ENCODE measurements at regions not wholly inside any gene's neighbourhood (a gene's known extent, or its start where the extent isn't known, plus 50 kb on each side); places are given as distances from the start of the nearest gene placed in this dataset.

DNA sequence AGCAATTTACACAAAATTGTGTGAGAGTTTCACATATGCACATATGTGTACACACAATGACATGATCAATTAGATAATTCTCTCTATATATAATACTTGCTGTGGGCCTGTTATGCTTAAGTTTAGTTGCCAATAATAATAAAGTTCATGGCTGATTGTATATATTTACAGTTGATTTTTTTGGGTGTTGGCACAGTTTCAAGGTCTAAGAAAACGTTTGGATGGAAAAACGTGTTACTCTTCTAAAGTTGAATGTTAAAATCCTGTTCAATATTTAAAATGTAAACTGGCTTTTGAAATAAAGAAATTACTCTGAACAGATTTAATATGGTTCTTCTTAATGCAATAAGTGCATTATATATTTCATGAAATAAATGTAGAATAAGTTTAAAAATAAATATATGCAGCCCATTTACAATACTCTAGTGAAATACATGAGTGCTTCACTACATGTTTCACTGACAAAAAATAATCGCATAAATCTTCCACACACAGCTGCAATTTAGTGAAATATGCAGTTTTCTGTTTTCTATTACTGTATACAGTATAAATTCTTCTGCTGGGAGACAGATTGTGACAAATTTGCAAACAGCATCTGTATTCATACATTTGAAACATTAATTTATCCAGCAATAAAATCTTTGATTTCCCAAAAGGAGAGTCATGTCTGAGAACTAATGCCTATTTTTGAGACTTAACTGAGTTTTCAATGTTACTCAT, 586.9 kb upstream of the KLHL1 start:
- Histone ChIP-seq H3K27me3 (ENCODE audit: control insufficient read depth, insufficient read depth, low read length) (no peaks in the 10 kb centered on the region), H3K4me3 (ENCODE audit: low read depth, low read length) (no peak overlapping the region), H3K36me3 (ENCODE audit: control insufficient read depth, insufficient read depth, low read length) (no peaks in the 10 kb centered on the region)
- TF ChIP-seq, protein P1, sequence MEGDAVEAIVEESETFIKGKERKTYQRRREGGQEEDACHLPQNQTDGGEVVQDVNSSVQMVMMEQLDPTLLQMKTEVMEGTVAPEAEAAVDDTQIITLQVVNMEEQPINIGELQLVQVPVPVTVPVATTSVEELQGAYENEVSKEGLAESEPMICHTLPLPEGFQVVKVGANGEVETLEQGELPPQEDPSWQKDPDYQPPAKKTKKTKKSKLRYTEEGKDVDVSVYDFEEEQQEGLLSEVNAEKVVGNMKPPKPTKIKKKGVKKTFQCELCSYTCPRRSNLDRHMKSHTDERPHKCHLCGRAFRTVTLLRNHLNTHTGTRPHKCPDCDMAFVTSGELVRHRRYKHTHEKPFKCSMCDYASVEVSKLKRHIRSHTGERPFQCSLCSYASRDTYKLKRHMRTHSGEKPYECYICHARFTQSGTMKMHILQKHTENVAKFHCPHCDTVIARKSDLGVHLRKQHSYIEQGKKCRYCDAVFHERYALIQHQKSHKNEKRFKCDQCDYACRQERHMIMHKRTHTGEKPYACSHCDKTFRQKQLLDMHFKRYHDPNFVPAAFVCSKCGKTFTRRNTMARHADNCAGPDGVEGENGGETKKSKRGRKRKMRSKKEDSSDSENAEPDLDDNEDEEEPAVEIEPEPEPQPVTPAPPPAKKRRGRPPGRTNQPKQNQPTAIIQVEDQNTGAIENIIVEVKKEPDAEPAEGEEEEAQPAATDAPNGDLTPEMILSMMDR (IDR thresholded peaks at IDR 0.05; ENCODE audit: insufficient read depth, low read length, poor library complexity, severe bottlenecking): no peak
- DNase-seq (ENCODE audit: low read depth): no peak

DNA sequence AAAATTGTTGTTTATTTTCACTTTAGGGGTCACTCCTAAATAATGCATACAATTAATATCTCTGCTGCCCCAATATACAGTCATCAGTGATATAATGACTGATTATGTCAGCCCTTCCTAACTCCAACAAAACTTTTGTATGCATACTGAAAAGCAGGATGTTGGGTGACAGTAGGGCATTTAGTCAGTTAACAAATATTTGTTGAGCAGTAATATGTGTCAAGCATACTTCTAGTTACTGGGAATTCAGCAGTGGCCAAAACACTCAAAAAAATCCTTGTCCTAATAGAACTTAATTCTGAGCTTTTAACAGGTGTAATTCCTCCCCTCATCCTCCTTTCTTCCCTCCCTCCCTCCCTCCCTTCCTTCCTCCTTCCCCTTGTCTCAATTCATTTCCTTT, 560.7 kb upstream of the KLHL1 start:
- no peaks in the 10 kb centered on the region for H3K36me3 ChIP-seq (ENCODE audit: control insufficient read depth, insufficient read depth, low read length)
- TF ChIP-seq, protein P1 (IDR thresholded peaks at IDR 0.05; ENCODE audit: insufficient read depth, low read length, poor library complexity, severe bottlenecking): no peak
- no peaks in the 10 kb centered on the region for H3K27me3 ChIP-seq (ENCODE audit: control insufficient read depth, insufficient read depth, low read length)
- no peak for DNase-seq (ENCODE audit: low read depth)
- H3K4me3 ChIP-seq (ENCODE audit: low read depth, low read length): no peak overlapping the region

DNA sequence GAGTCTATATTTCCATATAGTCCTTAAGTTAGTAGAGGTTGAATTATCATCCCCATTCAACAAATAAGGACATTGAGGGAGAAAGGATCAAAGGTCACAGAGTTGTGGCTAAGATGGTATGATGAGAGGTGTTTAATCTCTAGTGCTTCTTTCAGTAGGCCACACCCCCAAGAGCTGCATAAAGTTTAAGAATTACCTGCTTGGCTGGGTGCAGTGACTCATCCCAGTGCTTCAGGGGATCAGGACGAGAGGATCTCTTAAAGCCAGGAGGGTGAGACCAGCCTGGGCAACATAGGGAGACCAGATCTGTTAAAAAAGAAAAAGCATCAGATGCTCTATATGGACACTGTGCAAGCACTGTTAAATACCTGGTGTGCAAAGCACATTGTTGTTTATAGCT, 560.0 kb upstream of the KLHL1 start:
- Histone ChIP-seq H3K27me3 (ENCODE audit: control insufficient read depth, insufficient read depth, low read length) (no peaks in the 10 kb centered on the region), H3K4me3 (ENCODE audit: low read depth, low read length) (no peak overlapping the region), H3K36me3 (ENCODE audit: control insufficient read depth, insufficient read depth, low read length) (no peaks in the 10 kb centered on the region)
- TF ChIP-seq, protein P1 (IDR thresholded peaks at IDR 0.05; ENCODE audit: insufficient read depth, low read length, poor library complexity, severe bottlenecking): no peak
- peak; percentile 48 for DNase-seq (ENCODE audit: low read depth)

DNA sequence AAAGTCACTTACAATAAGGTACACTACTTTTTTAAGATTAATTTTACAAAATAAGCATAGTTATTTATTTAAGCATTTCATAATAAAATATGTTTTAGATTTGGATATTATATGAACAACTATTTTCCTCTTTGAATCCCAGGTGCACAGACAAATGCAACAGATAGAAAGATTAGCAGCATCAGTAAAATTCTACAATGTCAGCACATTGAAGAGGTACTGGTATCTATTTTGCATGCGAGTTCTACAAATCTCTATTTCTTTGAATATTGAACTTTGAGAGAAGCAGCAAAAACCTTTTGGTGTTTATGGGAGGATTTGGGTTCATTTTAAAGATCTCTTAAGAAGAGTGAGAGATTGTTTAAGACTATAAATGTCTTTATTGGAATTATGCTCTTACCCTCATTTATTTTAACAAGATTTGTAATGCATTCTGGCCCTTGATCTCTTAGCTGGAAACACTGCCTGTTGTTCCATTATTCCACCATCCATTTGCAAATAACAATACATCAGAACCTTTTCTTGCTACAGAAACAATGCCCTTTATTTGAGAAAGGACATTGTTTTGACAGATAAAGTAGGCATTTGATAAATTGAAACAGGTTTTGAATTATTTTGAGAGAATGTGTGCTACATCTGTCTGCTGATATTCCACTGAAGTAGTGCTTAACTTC, 558.8 kb upstream of the KLHL1 start:
- no peaks in the 10 kb centered on the region for H3K27me3 ChIP-seq (ENCODE audit: control insufficient read depth, insufficient read depth, low read length)
- TF ChIP-seq, protein P1 (IDR thresholded peaks at IDR 0.05; ENCODE audit: insufficient read depth, low read length, poor library complexity, severe bottlenecking): no peak
- no peak overlapping the region for H3K4me3 ChIP-seq (ENCODE audit: low read depth, low read length)
- no peaks in the 10 kb centered on the region for H3K36me3 ChIP-seq (ENCODE audit: control insufficient read depth, insufficient read depth, low read length)
- no peak for DNase-seq (ENCODE audit: low read depth)

DNA sequence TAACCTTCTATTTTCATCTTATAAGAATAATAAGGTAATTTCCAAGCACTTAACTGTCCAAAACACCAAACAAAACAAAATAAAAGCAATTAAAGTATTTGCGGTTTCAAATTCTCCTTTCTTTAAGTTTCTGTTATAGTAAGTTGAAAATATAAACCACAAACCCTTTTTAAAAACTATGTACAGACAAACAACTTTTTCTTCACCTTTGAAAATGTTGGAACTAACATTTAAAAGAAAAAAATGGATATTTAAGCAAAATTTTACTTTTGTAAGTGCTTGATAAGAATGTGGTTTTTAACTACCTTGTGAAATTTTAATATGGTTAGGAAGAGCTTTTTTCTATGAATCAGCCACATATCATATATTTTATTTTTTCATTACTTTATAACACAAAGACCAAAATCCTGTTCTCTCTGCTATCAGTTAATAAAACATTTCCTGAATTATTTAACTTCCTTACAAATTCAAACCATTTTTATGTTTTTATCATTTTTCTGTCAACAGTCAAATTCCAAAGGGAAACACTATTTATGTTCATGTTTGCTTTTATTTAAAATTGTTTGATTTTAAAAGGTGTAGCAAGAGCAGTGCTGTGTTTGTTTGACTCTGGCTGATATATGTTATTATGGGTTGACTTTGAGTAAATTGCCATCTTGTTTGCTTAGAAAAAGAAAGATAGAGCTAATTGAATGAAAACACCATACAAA, 554.1 kb upstream of the KLHL1 start:
- TF ChIP-seq, protein P1 (IDR thresholded peaks at IDR 0.05; ENCODE audit: insufficient read depth, low read length, poor library complexity, severe bottlenecking): no peak
- DNase-seq (ENCODE audit: low read depth): no peak
- Histone ChIP-seq H3K27me3 (ENCODE audit: control insufficient read depth, insufficient read depth, low read length) (no peaks in the 10 kb centered on the region), H3K4me3 (ENCODE audit: low read depth, low read length) (no peak overlapping the region), H3K36me3 (ENCODE audit: control insufficient read depth, insufficient read depth, low read length) (no peaks in the 10 kb centered on the region)

All from kidney epithelial cell (primary cell).